ENCODE measurements at regions not wholly inside any gene's neighbourhood (a gene's known extent, or its start where the extent isn't known, plus 50 kb on each side); places are given as distances from the start of the nearest gene placed in this dataset.

- Histone ChIP-seq H3K36me3 (ENCODE audit: low read depth) (no peaks in the 10 kb centered on the region), H3K9me3 (ENCODE audit: severe bottlenecking) (no peaks in the 10 kb centered on the region), H3K4me1 (ENCODE audit: insufficient read depth, poor library complexity, severe bottlenecking) (no peaks in the 10 kb centered on the region), H3K27me3 (ENCODE audit: insufficient read depth, poor library complexity, severe bottlenecking) (no peaks in the 10 kb centered on the region), H3K27ac (ENCODE audit: poor library complexity, severe bottlenecking) (no peak overlapping the region), H3K4me3 (ENCODE audit: severe bottlenecking) (no peak overlapping the region)
- no peak for TF ChIP-seq CTCF (IDR thresholded peaks at IDR 0.05; ENCODE audit: poor library complexity, severe bottlenecking)
- ATAC-seq (ENCODE audit: low read depth) (no peak), DNase-seq (ENCODE audit: low spot score) (no peak)
Observed at GRCh38 chr3:137906985-137907649, 102.8 kb upstream of the CLDN18 start.

- no peak for DNase-seq (ENCODE audit: low spot score)
- ATAC-seq (ENCODE audit: low read depth): no peak
- Histone ChIP-seq H3K4me3 (ENCODE audit: severe bottlenecking) (no peak overlapping the region), H3K27me3 (ENCODE audit: insufficient read depth, poor library complexity, severe bottlenecking) (peaks cover 2% of the 10 kb centered on the region), H3K9me3 (ENCODE audit: severe bottlenecking) (no peaks in the 10 kb centered on the region), H3K4me1 (ENCODE audit: insufficient read depth, poor library complexity, severe bottlenecking) (no peaks in the 10 kb centered on the region), H3K36me3 (ENCODE audit: low read depth) (no peaks in the 10 kb centered on the region), H3K27ac (ENCODE audit: poor library complexity, severe bottlenecking) (no peak overlapping the region)
- no peak for TF ChIP-seq CTCF (IDR thresholded peaks at IDR 0.05; ENCODE audit: poor library complexity, severe bottlenecking)
Observed at GRCh38 chr3:137924628-137925027, 85.3 kb upstream of the CLDN18 start.

- H3K4me1 ChIP-seq (ENCODE audit: insufficient read depth, poor library complexity, severe bottlenecking): no peaks in the 10 kb centered on the region
- no peaks in the 10 kb centered on the region for H3K36me3 ChIP-seq (ENCODE audit: low read depth)
- no peak overlapping the region for H3K4me3 ChIP-seq (ENCODE audit: severe bottlenecking)
- H3K27ac ChIP-seq (ENCODE audit: poor library complexity, severe bottlenecking): no peak overlapping the region
- ATAC-seq (ENCODE audit: low read depth) (no peak), DNase-seq (ENCODE audit: low spot score) (no peak)
- no peaks in the 10 kb centered on the region for H3K9me3 ChIP-seq (ENCODE audit: severe bottlenecking)
- no peaks in the 10 kb centered on the region for H3K27me3 ChIP-seq (ENCODE audit: insufficient read depth, poor library complexity, severe bottlenecking)
- TF ChIP-seq CTCF (IDR thresholded peaks at IDR 0.05; ENCODE audit: poor library complexity, severe bottlenecking): no peak
Observed at GRCh38 chr3:137925080-137925479, 84.9 kb upstream of the CLDN18 start.

GRCh38 chr3:137926991-137927390, 83.0 kb upstream of the CLDN18 start:
- Histone ChIP-seq H3K36me3 (ENCODE audit: low read depth) (no peaks in the 10 kb centered on the region), H3K27ac (ENCODE audit: poor library complexity, severe bottlenecking) (no peak overlapping the region), H3K4me1 (ENCODE audit: insufficient read depth, poor library complexity, severe bottlenecking) (no peaks in the 10 kb centered on the region), H3K27me3 (ENCODE audit: insufficient read depth, poor library complexity, severe bottlenecking) (no peaks in the 10 kb centered on the region), H3K4me3 (ENCODE audit: severe bottlenecking) (no peak overlapping the region), H3K9me3 (ENCODE audit: severe bottlenecking) (no peaks in the 10 kb centered on the region)
- ATAC-seq (ENCODE audit: low read depth) (no peak), DNase-seq (ENCODE audit: low spot score) (no peak)
- no peak for TF ChIP-seq CTCF (IDR thresholded peaks at IDR 0.05; ENCODE audit: poor library complexity, severe bottlenecking)

GRCh38 chr3:137930976-137931375, 79.0 kb upstream of the CLDN18 start:
- no peak for ATAC-seq (ENCODE audit: low read depth)
- no peak for DNase-seq (ENCODE audit: low spot score)
- Histone ChIP-seq H3K4me1 (ENCODE audit: insufficient read depth, poor library complexity, severe bottlenecking) (no peaks in the 10 kb centered on the region), H3K36me3 (ENCODE audit: low read depth) (no peaks in the 10 kb centered on the region), H3K27ac (ENCODE audit: poor library complexity, severe bottlenecking) (no peak overlapping the region), H3K9me3 (ENCODE audit: severe bottlenecking) (no peaks in the 10 kb centered on the region), H3K4me3 (ENCODE audit: severe bottlenecking) (no peak overlapping the region), H3K27me3 (ENCODE audit: insufficient read depth, poor library complexity, severe bottlenecking) (no peaks in the 10 kb centered on the region)
- TF ChIP-seq CTCF (IDR thresholded peaks at IDR 0.05; ENCODE audit: poor library complexity, severe bottlenecking): no peak
